ENCODE measurements at regions not wholly inside any gene's neighbourhood (a gene's known extent, or its start where the extent isn't known, plus 50 kb on each side); places are given as distances from the start of the nearest gene placed in this dataset.

- TF ChIP-seq POLR2A (IDR thresholded peaks at IDR 0.05; ENCODE audit: low read depth, low read length) = no peak
- TF ChIP-seq POLR2AphosphoS5 (IDR thresholded peaks at IDR 0.05; ENCODE audit: low read depth, low read length) = no peak
- TF ChIP-seq TAF1 (IDR thresholded peaks at IDR 0.05; ENCODE audit: borderline replicate concordance, low read depth, low read length) = no peak
Observed at GRCh38 chr14:82403987-82404386, 870.3 kb upstream of the SEL1L start.
